GM12864 (cell line): ENCODE measurements at regions not wholly inside any gene's neighbourhood (a gene's known extent, or its start where the extent isn't known, plus 50 kb on each side); places are given as distances from the start of the nearest gene placed in this dataset.

Experiments
- DNase-seq: peaks from one replicate; pipeline ENCODE4 v3.0.0-alpha.2; 2011; ENCODE audit warnings: low read depth
- H3K4me3 ChIP-seq: 2 replicates; pipeline ENCODE4 v1.5.1; 2011; ENCODE audit warnings: mild to moderate bottlenecking, low read depth, low read length, control low read depth
- TF ChIP-seq, protein P1 (sequence below): IDR thresholded peaks from 2 replicates; pipeline ENCODE4 v1.5.1; 2011; ENCODE audit warnings: low read depth, mild to moderate bottlenecking, moderate library complexity, low read length, control low read depth, inconsistent platforms; ENCODE audit errors: missing control alignments

GRCh38 chr11:104795501-104796213, 102.6 kb downstream of the CASP12 start:
- TF ChIP-seq, protein P1, sequence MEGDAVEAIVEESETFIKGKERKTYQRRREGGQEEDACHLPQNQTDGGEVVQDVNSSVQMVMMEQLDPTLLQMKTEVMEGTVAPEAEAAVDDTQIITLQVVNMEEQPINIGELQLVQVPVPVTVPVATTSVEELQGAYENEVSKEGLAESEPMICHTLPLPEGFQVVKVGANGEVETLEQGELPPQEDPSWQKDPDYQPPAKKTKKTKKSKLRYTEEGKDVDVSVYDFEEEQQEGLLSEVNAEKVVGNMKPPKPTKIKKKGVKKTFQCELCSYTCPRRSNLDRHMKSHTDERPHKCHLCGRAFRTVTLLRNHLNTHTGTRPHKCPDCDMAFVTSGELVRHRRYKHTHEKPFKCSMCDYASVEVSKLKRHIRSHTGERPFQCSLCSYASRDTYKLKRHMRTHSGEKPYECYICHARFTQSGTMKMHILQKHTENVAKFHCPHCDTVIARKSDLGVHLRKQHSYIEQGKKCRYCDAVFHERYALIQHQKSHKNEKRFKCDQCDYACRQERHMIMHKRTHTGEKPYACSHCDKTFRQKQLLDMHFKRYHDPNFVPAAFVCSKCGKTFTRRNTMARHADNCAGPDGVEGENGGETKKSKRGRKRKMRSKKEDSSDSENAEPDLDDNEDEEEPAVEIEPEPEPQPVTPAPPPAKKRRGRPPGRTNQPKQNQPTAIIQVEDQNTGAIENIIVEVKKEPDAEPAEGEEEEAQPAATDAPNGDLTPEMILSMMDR: no peak
- no peak overlapping the region for H3K4me3 ChIP-seq
- DNase-seq: no peak

GRCh38 chr11:104792861-104793260, 105.4 kb downstream of the CASP12 start:
- DNase-seq: no peak
- no peak overlapping the region for H3K4me3 ChIP-seq
- TF ChIP-seq, protein P1: no peak

- TF ChIP-seq, protein P1: no peak
- H3K4me3 ChIP-seq: no peak overlapping the region
- no peak for DNase-seq
These were observed 106.4 kb downstream of the CASP12 start for GRCh38 chr11:104791896-104792295.

GRCh38 chr11:104784684-104785460, 113.4 kb downstream of the CASP12 start:
- no peak for DNase-seq

GRCh38 chr11:104783241-104783640, 115.0 kb downstream of the CASP12 start:
- H3K4me3 ChIP-seq: no peak overlapping the region
- DNase-seq: no peak
- TF ChIP-seq, protein P1: no peak

More at GRCh38 chr11:104784684-104785460, 113.4 kb downstream of the CASP12 start:
- TF ChIP-seq, protein P1: no peak
- no peak overlapping the region for H3K4me3 ChIP-seq

DNA sequence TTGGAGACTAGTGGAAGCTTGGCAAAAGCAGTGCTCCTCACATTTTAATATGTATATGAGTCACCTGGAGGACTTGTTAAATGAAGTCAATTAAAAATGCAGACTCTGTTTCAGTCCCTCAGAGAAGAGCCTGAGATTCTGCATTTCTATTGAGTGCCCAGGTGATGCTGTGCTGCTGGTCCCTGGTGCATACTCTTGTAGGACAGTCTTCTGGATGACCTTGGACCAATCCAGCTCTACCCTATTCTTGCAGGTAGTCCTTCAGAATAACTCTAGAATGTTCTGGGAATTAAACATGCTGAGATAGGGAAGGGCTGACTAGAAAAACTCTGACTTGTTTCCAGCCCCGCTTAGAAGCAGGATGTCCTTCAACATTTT, 115.9 kb downstream of the CASP12 start:
- DNase-seq: no peak
- no peak overlapping the region for H3K4me3 ChIP-seq
- TF ChIP-seq, protein P1: no peak
